ENCODE measurements at regions not wholly inside any gene's neighbourhood (a gene's known extent, or its start where the extent isn't known, plus 50 kb on each side); places are given as distances from the start of the nearest gene placed in this dataset.

- TF ChIP-seq MAFK (IDR thresholded peaks at IDR 0.05; ENCODE audit: low read depth, low read length) (no peak), HDAC2 (IDR thresholded peaks at IDR 0.05; ENCODE audit: borderline replicate concordance in 1 of 2, low read depth in 2 of 2, low read length in 2 of 2) (no peak), TCF12 (IDR thresholded peaks at IDR 0.05; ENCODE audit: low read depth, low read length) (no peak)
These were observed 323.2 kb upstream of the PCDH7 start (continued) for GRCh38 chr4:30396772-30397475.
